ENCODE measurements at regions not wholly inside any gene's neighbourhood (a gene's known extent, or its start where the extent isn't known, plus 50 kb on each side); places are given as distances from the start of the nearest gene placed in this dataset.
"Not testable (repeated sequence)": the region's sequence is repeated elsewhere in the genome, so short reads cannot be mapped to it uniquely, and the experiment has no call there.

DNA sequence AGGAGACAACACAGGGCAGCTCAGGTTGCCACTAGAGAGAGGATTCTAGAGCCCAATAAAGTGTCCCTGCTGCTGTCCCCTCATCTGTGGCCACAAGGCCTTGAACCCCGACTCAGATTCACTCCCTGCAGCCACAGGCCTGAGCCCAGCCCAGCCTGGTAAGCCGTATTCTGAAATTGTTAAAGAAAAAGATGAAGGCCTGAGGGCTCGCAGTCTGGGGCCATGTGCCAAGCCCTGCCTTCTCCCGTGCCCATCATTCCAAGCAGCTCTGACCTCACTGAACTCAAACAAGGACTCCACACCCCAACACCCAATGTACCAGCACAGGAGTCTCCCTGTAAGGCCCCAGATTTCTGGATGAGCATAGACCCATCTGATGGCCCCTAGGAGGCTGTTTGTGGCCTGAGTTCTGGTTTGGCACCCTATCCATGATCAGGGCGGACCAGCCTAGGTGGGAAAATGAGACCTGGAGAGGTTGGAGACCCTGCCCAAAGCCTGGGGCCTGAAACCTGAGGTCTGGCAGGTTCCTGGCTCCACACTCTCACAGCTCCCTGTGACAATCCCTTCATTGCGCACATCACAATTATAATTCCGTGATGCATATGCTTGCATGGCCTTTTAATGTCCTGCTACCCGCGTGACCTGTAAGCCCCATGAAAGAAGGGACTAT is 62.0 kb upstream of the TOP1 start:
- H3K4me1 Mint-ChIP-seq (ENCODE audit: low read depth), result peaks cover 15% of the 10 kb centered on the region
- TF ChIP-seq, protein P1, sequence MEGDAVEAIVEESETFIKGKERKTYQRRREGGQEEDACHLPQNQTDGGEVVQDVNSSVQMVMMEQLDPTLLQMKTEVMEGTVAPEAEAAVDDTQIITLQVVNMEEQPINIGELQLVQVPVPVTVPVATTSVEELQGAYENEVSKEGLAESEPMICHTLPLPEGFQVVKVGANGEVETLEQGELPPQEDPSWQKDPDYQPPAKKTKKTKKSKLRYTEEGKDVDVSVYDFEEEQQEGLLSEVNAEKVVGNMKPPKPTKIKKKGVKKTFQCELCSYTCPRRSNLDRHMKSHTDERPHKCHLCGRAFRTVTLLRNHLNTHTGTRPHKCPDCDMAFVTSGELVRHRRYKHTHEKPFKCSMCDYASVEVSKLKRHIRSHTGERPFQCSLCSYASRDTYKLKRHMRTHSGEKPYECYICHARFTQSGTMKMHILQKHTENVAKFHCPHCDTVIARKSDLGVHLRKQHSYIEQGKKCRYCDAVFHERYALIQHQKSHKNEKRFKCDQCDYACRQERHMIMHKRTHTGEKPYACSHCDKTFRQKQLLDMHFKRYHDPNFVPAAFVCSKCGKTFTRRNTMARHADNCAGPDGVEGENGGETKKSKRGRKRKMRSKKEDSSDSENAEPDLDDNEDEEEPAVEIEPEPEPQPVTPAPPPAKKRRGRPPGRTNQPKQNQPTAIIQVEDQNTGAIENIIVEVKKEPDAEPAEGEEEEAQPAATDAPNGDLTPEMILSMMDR (IDR thresholded peaks at IDR 0.05), result no peak
- H3K9me3 ChIP-seq (ENCODE audit: control insufficient read depth in 1 of 2, insufficient read depth in 1 of 2, low read length in 2 of 2), result no peaks in the 10 kb centered on the region
- POLR2A ChIA-PET, result no interaction called here
- H3K4me1 ChIP-seq (ENCODE audit: insufficient read depth, low read length), result peaks cover 21% of the 10 kb centered on the region
- H3K4me3 ChIP-seq (ENCODE audit: low read length), result no peak overlapping the region
- no peaks in the 10 kb centered on the region for H3K36me3 ChIP-seq (ENCODE audit: insufficient read depth, low read length)
- H3K27ac ChIP-seq (ENCODE audit: low read depth in 1 of 2, low read length in 2 of 2), result no peak overlapping the region
- no peak for DNase-seq
- CTCF ChIA-PET, result no interaction called here
- no peaks in the 10 kb centered on the region for H3K27me3 Mint-ChIP-seq
- intact Hi-C loops (cut with DNase I, micrococcal nuclease), result loop anchor here in 1 of 2 experiments (10.0 kb wide), 2 partner anchors 702 to 1082 kb away; no protein-coding TSS in a partner anchor
- no peak overlapping the region for H3K4me3 Mint-ChIP-seq
- no peak overlapping the region for H3K27ac Mint-ChIP-seq
- no peaks in the 10 kb centered on the region for H3K36me3 Mint-ChIP-seq (ENCODE audit: low read depth)
- H3K9me3 Mint-ChIP-seq, result no peaks in the 10 kb centered on the region
- ATAC-seq (ENCODE audit: poor library complexity), result no peak
- H3K27me3 ChIP-seq (ENCODE audit: control insufficient read depth in 1 of 2, insufficient read depth in 2 of 2, low read length in 2 of 2), result no peaks in the 10 kb centered on the region

DNA sequence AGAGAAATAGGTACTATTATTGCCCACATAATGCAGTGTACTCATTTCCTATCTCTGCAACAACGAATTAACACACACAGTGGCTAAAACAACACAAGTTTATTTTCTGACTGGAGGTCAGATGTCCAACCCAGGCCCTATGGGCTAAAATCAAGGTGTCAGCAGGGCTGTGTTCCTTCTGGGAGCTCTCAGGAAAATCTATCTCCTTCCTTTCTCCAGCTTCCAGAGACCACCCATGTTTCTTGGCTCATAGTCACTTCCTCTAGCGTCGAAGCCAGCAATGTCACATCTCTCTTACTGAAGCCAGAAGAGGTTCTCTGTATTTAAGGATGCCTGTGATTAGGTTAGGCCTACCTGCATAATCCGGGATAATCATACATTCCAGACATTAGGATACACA is 60.9 kb upstream of the TOP1 start:
- H3K27ac Mint-ChIP-seq, result no peak overlapping the region
- DNase-seq (no peak), ATAC-seq (ENCODE audit: poor library complexity) (no peak)
- no peaks in the 10 kb centered on the region for H3K9me3 Mint-ChIP-seq
- Histone ChIP-seq H3K9me3 (ENCODE audit: control insufficient read depth in 1 of 2, insufficient read depth in 1 of 2, low read length in 2 of 2) (no peaks in the 10 kb centered on the region), H3K4me1 (ENCODE audit: insufficient read depth, low read length) (peaks cover 12% of the 10 kb centered on the region), H3K4me3 (ENCODE audit: low read length) (no peak overlapping the region), H3K27me3 (ENCODE audit: control insufficient read depth in 1 of 2, insufficient read depth in 2 of 2, low read length in 2 of 2) (no peaks in the 10 kb centered on the region), H3K27ac (ENCODE audit: low read depth in 1 of 2, low read length in 2 of 2) (no peak overlapping the region), H3K36me3 (ENCODE audit: insufficient read depth, low read length) (no peaks in the 10 kb centered on the region)
- no peaks in the 10 kb centered on the region for H3K27me3 Mint-ChIP-seq
- H3K4me3 Mint-ChIP-seq, result no peak overlapping the region
- no peaks in the 10 kb centered on the region for H3K36me3 Mint-ChIP-seq (ENCODE audit: low read depth)
- ChIA-PET POLR2A (interaction anchor here (1.3 kb wide), 1 partner anchor 24 kb away, joined by 4 read pairs; no protein-coding TSS in a partner anchor), CTCF (interaction anchor here (1.1 to 3.1 kb wide), 4 partner anchors 23 to 168 kb away, joined by 3 to 27 read pairs (median 4); no protein-coding TSS in a partner anchor)
- intact Hi-C loops (cut with DNase I, micrococcal nuclease), result loop anchor here (1.0 to 10.0 kb wide), 7 partner anchors 128 to 1083 kb away; partner anchors contain the start of gene LPIN3 (in 2 of the 2)
- TF ChIP-seq, protein P1 (IDR thresholded peaks at IDR 0.05), result no peak
- H3K4me1 Mint-ChIP-seq (ENCODE audit: low read depth), result peaks cover 11% of the 10 kb centered on the region

DNA sequence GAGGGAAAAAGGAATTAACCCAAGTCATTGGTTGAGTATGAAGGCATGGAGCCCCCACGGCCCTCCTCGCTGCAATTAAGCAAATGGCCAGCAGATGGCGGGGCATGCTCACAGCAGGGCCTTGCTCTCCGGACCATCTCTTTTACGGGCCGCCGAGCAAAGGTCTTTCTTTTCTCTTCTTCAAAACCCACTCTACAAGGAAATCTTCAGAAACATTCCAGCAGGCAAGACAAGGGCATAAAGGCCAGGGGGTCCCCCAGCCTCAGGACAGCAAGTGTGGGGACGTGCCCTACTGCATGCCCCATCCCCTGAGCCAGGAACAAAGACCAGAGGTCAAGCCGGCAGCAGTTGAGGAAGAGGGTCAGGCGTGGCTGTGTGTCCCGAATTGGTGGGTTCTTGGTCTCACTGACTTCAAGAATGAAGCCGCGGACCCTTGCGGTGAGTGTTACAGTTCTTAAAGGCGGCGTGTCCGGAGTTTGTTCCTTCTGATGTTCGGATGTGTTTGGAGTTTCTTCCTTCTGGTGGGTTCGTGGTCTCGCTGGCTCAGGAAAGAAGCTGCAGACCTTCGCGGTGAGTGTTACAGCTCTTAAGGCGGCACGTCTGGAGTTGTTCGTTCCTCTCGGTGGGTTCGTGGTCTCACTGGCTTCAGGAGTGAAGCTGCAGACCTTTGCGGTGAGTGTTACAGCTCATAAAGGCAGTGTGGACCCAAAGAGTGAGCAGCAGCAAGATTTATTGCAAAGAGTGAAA is 59.6 kb upstream of the TOP1 start:
- H3K27ac ChIP-seq (ENCODE audit: low read depth in 1 of 2, low read length in 2 of 2); H3K27me3 Mint-ChIP-seq; H3K36me3 Mint-ChIP-seq (ENCODE audit: low read depth); H3K9me3 Mint-ChIP-seq; H3K27ac Mint-ChIP-seq; H3K36me3 ChIP-seq (ENCODE audit: insufficient read depth, low read length); H3K9me3 ChIP-seq (ENCODE audit: control insufficient read depth in 1 of 2, insufficient read depth in 1 of 2, low read length in 2 of 2); H3K4me1 ChIP-seq (ENCODE audit: insufficient read depth, low read length); H3K27me3 ChIP-seq (ENCODE audit: control insufficient read depth in 1 of 2, insufficient read depth in 2 of 2, low read length in 2 of 2): not testable (repeated sequence)
- DNase-seq, result peak; percentile 74 to 93 (median 86)
- ATAC-seq (ENCODE audit: poor library complexity), result peak; percentile 98
- intact Hi-C loops (cut with DNase I, micrococcal nuclease), result loop anchor here (1.0 to 10.0 kb wide), 7 partner anchors 126 to 1084 kb away; partner anchors contain the start of gene LPIN3 (in 2 of the 2)
- ChIA-PET POLR2A (interaction anchor here (1.3 kb wide), 1 partner anchor 22 kb away, joined by 4 read pairs; no protein-coding TSS in a partner anchor), CTCF (interaction anchor here (0.9 to 3.1 kb wide), 8 partner anchors 17 to 167 kb away, joined by 3 to 27 read pairs (median 4); no protein-coding TSS in a partner anchor)
- H3K4me3 ChIP-seq (ENCODE audit: low read length), result peak overlapping the region; percentile 54
- H3K4me3 Mint-ChIP-seq, result peak overlapping the region; percentile 76
- TF ChIP-seq, protein P1 (IDR thresholded peaks at IDR 0.05), result peak; percentile 94
- peaks cover 11% of the 10 kb centered on the region for H3K4me1 Mint-ChIP-seq (ENCODE audit: low read depth)

All from CD4-positive, alpha-beta T cell (primary cell).